Stimulated activated naive CD4-positive, alpha-beta T cell (primary cell): ENCODE measurements at regions not wholly inside any gene's neighbourhood (a gene's known extent, or its start where the extent isn't known, plus 50 kb on each side); places are given as distances from the start of the nearest gene placed in this dataset.

Experiments
- DNase-seq, 6 experiments: peaks; one replicate each; lab custom pipeline; 2025; lab: John Stamatoyannopoulos, UW

GRCh38 chr12:89954259-89954658 is 245.6 kb upstream of the ATP2B1 start:
- no peak for DNase-seq

- no peak for DNase-seq
Observed at GRCh38 chr12:89951694-89952060, 243.0 kb upstream of the ATP2B1 start.

GRCh38 chr12:89951050-89951693 is 242.5 kb upstream of the ATP2B1 start:
- DNase-seq = no peak

GRCh38 chr12:89950421-89950820 is 241.8 kb upstream of the ATP2B1 start:
- no peak for DNase-seq

GRCh38 chr12:89949457-89950195 is 241.0 kb upstream of the ATP2B1 start:
- peak; percentile 4 to 83 (median 58) for DNase-seq

GRCh38 chr12:89948271-89949175 is 239.9 kb upstream of the ATP2B1 start:
- DNase-seq = no peak

- no peak for DNase-seq
Observed at GRCh38 chr12:89947437-89948270, 239.0 kb upstream of the ATP2B1 start.

- DNase-seq = no peak
Observed at GRCh38 chr12:89946518-89947135, 238.0 kb upstream of the ATP2B1 start.

GRCh38 chr12:89945123-89945522 is 236.5 kb upstream of the ATP2B1 start:
- no peak for DNase-seq

GRCh38 chr12:89943463-89943862 is 234.8 kb upstream of the ATP2B1 start:
- DNase-seq = no peak

GRCh38 chr12:89941436-89941835 is 232.8 kb upstream of the ATP2B1 start:
- DNase-seq = no peak

- no peak for DNase-seq
Observed at GRCh38 chr12:89939522-89940215, 231.0 kb upstream of the ATP2B1 start.

GRCh38 chr12:89936631-89937030 is 228.0 kb upstream of the ATP2B1 start:
- no peak for DNase-seq

GRCh38 chr12:89935850-89936249 is 227.2 kb upstream of the ATP2B1 start:
- DNase-seq = no peak

GRCh38 chr12:89933911-89934310 is 225.3 kb upstream of the ATP2B1 start:
- no peak for DNase-seq

- DNase-seq = no peak
Observed at GRCh38 chr12:89932954-89933353, 224.3 kb upstream of the ATP2B1 start.

GRCh38 chr12:89928467-89928866 is 219.8 kb upstream of the ATP2B1 start:
- no peak for DNase-seq

- DNase-seq = no peak
Observed at GRCh38 chr12:89927226-89927698, 218.6 kb upstream of the ATP2B1 start.

- DNase-seq = no peak
Observed at GRCh38 chr12:89924191-89924590, 215.6 kb upstream of the ATP2B1 start.

- no peak for DNase-seq
Observed at GRCh38 chr12:89923091-89923490, 214.5 kb upstream of the ATP2B1 start.

GRCh38 chr12:89920866-89921265 is 212.2 kb upstream of the ATP2B1 start:
- no peak for DNase-seq
